Esophagus squamous epithelium (tissue), 4 donors: ENCODE measurements at regions not wholly inside any gene's neighbourhood (a gene's known extent, or its start where the extent isn't known, plus 50 kb on each side); places are given as distances from the start of the nearest gene placed in this dataset.

Experiments used
- CTCF ChIP-seq, 6 experiments: fragments of 450-650 bp in 4 of 6; fragments of 200-600 bp in 2 of 6; sonication (generic) in 2 of 6; IDR thresholded peaks; one replicate each; pipeline ENCODE4 v1.5.1; 2016 to 2019; ENCODE audit warnings: antibody characterized with exemption in 6 of 6, mild to moderate bottlenecking in 4 of 6, moderate library complexity in 4 of 6
- POLR2A ChIP-seq, 4 donors: fragments of 450-650 bp; IDR thresholded peaks; one replicate each; pipeline ENCODE4 v1.6.1; 2017; ENCODE audit warnings: antibody characterized with exemption in 4 of 4, mild to moderate bottlenecking in 4 of 4, moderate library complexity in 3 of 4

- TF ChIP-seq CTCF (IDR thresholded peaks at IDR 0.05) (no peak), POLR2A (IDR thresholded peaks at IDR 0.05) (no peak)
Observed at GRCh38 chr2:49210191-49210590, 55.9 kb upstream of the FSHR start.
